Choroid plexus epithelial cell (primary cell): ENCODE measurements at regions not wholly inside any gene's neighbourhood (a gene's known extent, or its start where the extent isn't known, plus 50 kb on each side); places are given as distances from the start of the nearest gene placed in this dataset.

Source experiments
- DNase-seq: peaks from one replicate; pipeline ENCODE4 v3.0.0-alpha.2; 2010; ENCODE audit warnings: low read depth
- H3K4me3 ChIP-seq: 2 replicates; pipeline ENCODE4 v1.5.1; 2011; ENCODE audit warnings: low read depth, mild to moderate bottlenecking, control low read depth, low read length, moderate library complexity
- CTCF ChIP-seq: conservative IDR thresholded peaks from 2 replicates; pipeline ENCODE4 v1.5.1; 2011; ENCODE audit warnings: low read depth, mild to moderate bottlenecking, control low read depth, inconsistent platforms, low read length, moderate library complexity

- no peak for DNase-seq
- H3K4me3 ChIP-seq, result no peak overlapping the region
- no peak for TF ChIP-seq CTCF
These were observed 285.8 kb upstream of the GADL1 start for GRCh38 chr3:31180274-31180673.

GRCh38 chr3:31181661-31182060 lies 287.2 kb upstream of the GADL1 start:
- TF ChIP-seq CTCF, result no peak
- no peak for DNase-seq
- H3K4me3 ChIP-seq, result no peak overlapping the region

DNA sequence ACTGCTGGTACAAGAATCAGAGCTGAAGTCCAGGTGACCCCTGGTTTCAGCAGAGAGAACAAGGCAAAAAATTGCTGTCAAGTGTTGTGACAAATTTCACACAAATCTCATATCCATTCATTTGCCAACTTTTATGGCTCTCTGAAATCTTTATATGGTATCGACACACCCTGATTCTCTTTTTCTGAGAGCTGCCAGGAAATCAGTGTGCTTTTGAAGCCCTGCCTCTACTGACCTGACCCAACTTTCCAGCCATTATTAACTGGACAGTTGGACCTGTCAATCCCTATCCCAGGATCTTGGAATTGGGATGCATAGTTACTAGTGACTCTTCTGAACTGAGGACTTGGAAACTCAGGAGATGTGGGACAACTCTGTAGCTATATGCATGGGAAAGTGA lies 288.2 kb upstream of the GADL1 start:
- H3K4me3 ChIP-seq, result no peak overlapping the region
- TF ChIP-seq CTCF, result no peak
- no peak for DNase-seq

DNA sequence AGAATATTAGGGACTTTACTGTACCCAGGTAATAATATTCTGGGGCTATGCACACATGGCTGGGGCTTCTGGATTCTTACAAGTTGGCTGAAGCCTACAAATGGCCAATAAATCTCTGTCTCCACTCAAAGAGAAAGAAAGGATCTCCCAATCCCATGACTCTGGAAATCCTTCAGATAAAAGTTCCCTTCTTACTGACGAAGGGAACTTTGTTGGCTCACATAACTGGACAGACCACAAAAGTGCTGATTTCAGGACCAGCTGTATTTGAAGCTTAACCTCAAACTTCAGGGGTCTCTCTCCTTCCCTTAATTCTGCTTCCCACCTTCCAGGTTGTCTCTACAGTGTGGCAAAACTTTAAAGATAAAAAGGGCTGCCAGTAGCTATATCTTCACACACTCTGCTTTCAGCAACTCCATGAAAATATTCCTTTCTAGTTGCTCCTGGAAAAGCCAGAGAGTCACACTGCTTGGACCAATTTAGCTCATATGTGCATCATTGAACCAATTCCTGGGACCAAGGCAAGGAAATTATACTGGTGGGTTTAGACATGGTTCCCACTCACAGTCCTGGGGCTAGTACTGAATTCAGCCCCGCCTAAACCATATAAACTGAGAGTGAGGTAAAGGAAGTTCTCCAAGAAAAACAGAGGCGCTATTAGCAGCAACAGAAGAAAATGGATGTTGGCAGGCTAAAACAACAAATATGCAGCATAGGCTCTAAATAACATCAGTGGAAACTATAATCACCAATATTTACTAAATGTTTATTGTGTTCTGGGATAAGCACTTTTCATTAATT lies 290.0 kb upstream of the GADL1 start:
- H3K4me3 ChIP-seq, result no peak overlapping the region
- no peak for TF ChIP-seq CTCF
- no peak for DNase-seq

GRCh38 chr3:31185062-31185357 lies 290.5 kb upstream of the GADL1 start:
- TF ChIP-seq CTCF, result no peak
- H3K4me3 ChIP-seq, result no peak overlapping the region
- peak; percentile 34 for DNase-seq

DNA sequence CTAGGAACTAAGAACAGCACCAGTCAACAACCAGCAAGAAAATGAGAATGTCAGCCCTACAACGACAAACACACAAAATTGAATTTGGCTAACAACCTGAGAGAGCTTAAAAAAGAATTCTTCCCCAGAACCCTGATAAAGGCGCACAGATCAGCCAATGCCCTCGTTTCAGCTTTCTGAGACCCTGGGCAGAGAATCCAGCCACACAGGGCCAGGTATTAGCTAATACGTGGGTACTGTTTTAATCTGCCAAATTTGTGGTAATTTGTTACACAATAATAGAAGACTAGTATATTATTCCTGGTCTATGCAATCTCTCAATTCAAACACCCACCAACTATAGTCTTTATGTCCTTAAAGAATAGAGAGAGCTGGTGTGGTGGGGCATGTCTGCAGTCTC lies 291.6 kb upstream of the GADL1 start:
- DNase-seq, result no peak
- no peak for TF ChIP-seq CTCF
- no peak overlapping the region for H3K4me3 ChIP-seq

DNA sequence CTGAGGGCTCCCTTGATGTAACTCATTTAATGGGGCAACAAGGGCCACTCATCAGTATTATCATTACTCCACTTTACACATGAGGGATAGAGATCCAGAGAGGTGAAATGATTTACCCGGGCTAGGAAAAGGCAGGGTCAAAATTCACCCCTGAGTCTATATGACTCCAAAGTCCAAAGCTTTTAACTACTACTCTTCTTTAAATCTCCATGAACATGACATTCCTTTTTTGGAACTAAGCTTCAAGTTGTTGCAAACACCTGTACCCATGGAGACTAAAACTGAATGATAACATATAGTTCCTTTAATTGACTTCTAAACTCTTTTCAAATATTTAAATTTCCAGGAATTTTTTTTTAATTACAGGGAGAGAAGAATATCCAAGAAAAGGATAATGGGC lies 292.9 kb upstream of the GADL1 start:
- DNase-seq, result no peak
- TF ChIP-seq CTCF, result no peak
- H3K4me3 ChIP-seq, result no peak overlapping the region
